ENCODE measurements at regions not wholly inside any gene's neighbourhood (a gene's known extent, or its start where the extent isn't known, plus 50 kb on each side); places are given as distances from the start of the nearest gene placed in this dataset.

GRCh38 chr1:213657013-213657412 is 330.8 kb upstream of the PROX1 start:
- no peak for DNase-seq

DNA sequence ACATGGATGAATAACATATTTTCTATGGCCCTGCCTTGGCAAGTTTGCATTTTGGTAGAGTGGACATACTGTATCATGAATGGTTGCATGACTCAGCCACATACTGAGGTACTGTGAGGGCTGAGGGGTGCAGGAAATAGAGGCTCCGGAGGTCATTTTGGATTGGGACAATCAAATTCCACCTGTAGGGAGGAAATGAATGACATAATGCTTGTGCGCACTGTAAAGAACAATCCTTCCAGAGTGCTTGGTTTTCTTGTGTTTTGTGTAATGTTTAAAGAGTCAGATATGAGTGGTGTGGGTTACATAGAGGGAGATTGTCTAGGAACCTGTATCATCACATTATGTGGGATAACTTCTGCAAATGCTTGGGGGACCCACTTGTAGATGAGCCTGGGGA is 329.9 kb upstream of the PROX1 start:
- DNase-seq, result no peak

DNA sequence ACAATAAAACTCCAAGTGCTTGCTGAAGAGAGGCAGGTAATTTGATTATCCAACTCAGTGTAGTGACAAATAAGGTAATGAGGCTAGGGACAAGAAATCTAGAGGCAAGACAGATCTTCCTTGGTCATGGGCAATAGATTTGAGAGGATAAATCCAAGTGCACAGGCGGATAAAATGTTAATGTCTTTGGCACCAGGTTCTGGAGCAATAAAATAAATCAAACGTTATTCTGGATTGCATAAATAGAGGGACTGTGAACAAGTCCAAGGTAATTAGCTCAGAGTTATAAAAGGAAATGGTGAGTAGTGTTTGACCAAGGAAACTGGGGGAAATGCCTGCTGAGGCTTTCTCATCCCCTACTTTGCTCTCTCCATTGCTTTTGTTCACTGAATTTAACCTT is 329.3 kb upstream of the PROX1 start:
- no peak for DNase-seq

DNA sequence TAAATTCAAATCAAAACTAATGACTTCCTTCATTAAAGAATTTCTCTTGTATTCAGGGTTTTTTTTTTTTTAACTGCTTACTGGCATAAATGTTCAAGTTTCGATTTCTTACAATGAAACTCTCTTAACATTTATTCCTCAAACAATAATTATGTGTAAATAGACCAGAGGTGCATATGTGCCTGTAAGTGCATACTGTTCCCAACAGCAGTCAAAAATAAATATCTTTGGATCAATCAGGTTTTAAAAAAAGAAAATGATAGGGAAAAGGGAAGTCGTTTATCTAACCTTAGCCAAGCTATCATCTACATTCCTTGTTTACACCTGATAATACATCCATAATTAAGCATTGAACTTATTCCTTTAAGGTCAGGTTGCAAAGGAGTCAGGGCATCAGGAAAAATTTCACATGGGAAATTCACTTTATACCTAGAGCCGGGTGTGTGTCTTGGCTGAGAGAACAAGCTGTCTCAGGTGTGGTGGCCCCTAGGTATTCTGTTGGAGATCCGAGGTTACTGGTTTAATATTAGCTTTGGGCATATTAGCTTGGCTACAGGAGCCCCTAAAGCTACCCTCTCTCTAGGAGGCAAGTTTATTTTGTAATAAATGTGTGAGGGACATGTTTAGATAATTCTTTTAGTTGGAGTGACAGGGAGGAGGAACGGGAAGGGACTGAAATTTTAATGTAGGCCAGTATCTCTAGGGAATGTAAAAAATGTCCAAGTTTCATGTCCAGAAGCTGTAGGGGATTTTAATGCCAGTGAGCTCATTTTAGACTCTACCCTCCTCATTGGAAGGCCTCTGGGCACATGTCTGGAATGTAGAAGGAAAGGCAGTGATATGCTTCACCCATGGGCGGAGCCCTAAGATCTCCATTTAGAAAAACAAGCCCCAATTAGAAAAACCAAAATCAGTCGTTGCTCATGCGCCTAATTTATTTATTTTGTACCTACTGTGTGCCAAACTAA is 327.9 kb upstream of the PROX1 start:
- no peak for DNase-seq

DNA sequence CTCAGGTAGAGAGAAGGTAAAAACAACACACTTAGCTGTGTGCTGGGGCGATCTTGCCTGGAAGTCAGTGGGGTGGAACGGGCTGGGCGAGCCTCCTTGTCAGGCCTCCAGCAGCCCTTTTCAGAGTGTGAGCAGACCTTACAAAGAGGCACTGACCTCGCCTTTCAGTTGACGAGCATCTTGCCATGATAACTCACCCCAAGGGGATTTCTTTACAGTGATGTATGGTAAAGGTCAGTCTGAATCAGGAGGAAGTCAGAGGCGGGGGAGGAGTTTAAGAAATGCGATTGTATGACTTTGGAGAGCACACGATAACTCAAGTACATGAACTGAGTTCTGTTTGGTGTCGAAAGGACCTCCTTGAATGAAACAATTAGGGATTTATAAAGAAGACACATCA is 326.5 kb upstream of the PROX1 start:
- DNase-seq, result no peak

DNA sequence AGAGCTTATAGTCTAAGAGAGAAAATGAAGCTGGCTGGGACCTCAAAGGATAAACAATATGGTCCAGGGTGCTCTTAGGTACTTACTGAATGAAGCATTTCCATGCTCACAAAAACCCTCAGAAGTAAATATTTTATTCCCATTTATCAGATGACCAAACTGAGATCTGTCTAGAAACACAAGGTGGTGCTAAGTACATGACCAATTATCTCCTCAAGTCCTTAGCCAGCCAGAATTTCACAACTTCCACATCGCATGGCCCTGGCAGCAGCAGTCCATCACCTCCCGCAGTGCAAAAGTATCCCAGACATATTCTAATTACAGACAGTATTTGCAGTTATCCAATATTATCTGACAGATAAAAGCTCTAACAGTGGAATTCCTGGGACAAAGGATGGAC is 321.7 kb upstream of the PROX1 start:
- no peak for DNase-seq

- DNase-seq, result no peak
Observed at GRCh38 chr1:213666922-213667321, 320.9 kb upstream of the PROX1 start.

DNA sequence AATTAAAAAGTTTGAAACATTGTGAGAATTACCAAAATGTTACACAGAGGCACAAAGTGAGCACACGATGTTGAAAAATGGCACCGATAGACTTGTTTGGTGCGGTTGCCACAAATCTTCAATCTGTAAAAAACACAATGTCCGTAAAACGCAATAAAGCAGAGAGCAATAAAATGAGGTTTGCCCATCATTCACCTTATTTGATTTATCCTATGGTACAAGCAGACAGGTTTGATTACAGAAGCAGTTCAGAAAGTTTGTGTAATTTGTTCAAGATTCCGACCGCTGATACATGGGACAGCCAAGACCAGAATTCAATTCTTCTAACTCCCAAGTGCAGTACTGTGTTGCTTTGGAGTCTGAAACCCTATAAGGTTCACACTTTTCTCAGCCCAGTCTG is 318.3 kb upstream of the PROX1 start:
- no peak for DNase-seq

- DNase-seq, result no peak
Observed at GRCh38 chr1:213669964-213670691, 317.6 kb upstream of the PROX1 start.

DNA sequence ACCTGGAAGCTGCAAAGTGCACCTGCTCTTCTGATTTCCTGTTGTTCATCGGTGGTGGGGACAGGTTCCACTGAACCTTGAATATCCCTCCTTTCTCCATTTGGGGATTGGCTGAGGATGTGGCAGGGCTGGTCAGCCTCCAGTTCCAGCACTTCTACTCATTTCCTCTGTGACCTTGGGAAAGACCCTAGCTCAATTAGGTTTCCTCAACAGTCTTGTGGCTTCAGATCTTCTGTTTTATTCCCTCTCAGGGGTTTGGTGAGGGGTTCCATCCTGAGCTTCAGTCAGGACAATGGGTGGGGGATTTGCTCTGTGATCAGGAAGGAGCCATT is 317.1 kb upstream of the PROX1 start:
- no peak for DNase-seq

DNA sequence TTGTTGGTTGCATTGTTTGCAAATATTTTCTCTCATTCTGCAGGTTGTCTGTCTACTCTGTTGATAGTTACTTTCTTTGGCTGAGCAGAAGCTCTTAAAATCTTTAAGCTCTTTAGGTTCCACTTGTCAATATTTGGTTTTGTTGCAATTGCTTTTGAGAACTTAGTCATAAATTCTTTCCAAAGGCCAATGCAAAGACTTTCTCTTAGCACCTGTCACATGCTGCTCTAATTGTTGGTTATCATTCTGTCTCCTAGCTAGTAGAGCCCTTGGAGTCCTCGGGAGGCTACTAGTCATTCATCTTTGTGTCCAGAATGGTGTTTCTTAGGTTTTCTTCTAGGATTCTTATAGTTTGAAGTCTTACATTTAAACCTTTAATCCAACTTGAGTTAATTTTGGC is 312.7 kb upstream of the PROX1 start:
- DNase-seq, result no peak

- DNase-seq, result no peak
Observed at GRCh38 chr1:213676736-213677135, 311.0 kb upstream of the PROX1 start.

DNA sequence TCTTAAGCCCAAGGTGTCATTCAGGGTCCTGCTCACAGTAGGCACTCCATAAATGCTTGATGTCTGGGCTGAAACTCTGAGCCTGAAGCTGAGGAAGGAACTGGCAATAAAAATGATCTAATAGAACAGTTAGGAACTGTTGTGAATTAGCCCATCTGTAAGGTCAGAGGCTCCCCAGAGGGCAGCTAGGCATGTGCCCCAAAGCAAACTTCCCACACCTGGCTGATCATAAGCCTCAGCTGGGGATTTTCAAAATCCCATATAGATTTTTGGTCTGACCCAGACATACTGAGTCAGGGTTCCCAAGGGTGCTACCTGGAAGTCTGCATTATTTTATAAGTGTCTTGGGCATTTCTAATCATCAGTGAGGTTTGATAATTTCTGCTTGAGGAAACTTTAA is 309.4 kb upstream of the PROX1 start:
- no peak for DNase-seq

- no peak for DNase-seq
Observed at GRCh38 chr1:213678753-213679152, 309.0 kb upstream of the PROX1 start.

DNA sequence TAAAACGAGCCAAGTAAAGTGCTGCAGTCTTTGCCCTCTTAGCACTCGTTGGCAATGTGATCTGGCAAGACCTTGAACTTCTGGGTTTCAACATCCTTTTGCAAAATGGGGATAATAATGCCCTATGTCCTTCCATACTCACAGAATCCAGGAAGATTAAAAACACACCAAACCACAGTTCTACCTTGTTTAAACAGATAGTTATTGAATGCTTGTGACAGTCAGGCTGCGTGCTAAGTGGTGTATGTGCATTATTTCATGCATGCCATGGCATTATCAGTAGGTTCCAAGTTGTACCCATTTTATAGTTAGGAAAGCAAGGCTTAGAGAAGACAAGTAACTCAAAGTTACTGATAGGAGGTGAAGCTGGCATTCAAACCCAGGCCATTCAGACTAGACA is 308.6 kb upstream of the PROX1 start:
- no peak for DNase-seq

- no peak for DNase-seq
Observed at GRCh38 chr1:213680677-213681325, 307.0 kb upstream of the PROX1 start.

- no peak for DNase-seq
Observed at GRCh38 chr1:213681788-213682340, 305.9 kb upstream of the PROX1 start.

DNA sequence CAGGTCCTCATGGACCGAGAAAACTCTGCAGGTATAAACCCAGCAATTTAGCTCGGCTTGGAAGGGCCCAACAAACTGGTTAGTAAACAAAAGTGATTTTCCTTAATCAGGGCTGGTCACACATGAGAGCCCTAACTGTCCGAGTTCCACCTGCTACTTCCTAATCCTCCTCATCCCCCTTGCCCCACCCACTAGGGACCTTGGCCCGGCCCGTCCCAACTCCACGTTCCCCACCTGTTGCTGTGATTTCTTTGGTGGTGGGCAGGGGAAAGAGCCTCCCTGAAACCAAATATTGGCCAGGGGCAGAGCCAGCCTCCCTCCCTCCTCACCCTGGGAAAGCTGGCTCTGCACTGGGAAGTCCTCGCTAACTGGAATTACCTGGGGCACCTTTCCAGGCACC is 304.2 kb upstream of the PROX1 start:
- no peak for DNase-seq

GRCh38 chr1:213684454-213684853 is 303.3 kb upstream of the PROX1 start:
- no peak for DNase-seq

DNA sequence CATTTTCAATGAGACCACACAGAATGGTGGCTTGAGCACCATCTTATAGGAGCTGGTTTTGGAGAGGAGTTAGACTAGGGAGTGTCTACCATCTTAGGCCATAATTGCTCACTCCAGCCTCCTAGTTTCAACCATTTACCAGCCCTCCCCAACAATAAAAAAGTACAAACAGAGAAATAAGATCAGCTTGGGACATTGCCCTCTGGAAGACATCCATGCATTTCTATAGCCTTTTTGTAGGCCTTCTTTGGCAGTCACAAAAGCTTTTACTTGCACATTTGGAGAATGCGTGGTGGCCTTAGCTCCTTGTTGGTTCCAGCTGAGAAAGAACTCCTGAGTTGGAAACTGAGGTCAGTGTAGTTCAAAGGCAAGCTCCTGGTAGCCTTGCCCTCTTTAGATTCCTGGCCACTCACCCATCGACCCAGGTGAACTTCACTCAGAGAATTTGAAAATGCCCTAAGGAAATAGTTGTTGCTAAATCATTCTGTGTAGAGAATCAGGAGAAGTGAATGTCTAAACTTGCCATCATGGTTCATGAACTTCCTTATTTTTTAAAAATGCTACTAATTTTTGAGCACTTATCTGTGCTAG is 301.7 kb upstream of the PROX1 start:
- DNase-seq, result no peak

GRCh38 chr1:213686983-213687382 is 300.8 kb upstream of the PROX1 start:
- DNase-seq, result no peak

- no peak for DNase-seq
Observed at GRCh38 chr1:213687832-213688231, 299.9 kb upstream of the PROX1 start.

GRCh38 chr1:213688655-213689054 is 299.1 kb upstream of the PROX1 start:
- no peak for DNase-seq

All from activated gamma-delta T cell treated with Interleukin-2 at 50 U/mL for 16 hours (primary cell).